ENCODE measurements at regions not wholly inside any gene's neighbourhood (a gene's known extent, or its start where the extent isn't known, plus 50 kb on each side); places are given as distances from the start of the nearest gene placed in this dataset.

DNA sequence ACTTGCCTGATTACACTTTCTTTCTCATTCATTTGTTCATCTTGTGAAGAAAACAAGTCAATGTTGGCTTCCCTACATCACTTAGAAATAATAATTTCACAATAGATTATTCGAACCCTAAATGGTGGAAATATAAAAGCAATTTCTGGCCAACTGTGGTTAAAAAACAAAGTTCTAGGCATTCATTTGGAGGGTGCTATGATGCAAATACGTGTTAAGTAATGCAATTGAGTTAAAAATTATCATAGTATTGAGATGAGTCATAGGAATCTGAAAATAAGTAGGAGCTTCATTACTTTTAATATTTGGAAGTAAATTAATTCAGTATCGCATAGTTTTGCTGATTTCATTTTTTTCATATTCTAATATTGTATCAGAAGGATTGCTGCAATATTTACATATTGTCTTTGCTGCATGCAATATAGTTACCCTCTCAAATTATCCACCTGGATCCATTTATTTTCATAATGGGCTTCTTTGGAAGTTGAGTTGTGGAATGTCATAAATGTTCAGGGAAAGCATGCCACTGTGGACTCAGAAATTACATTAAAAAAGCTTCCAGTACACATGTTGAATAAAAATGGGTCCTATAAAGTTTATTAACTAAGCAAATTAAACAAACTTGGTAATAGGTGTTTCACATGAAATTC, 647.7 kb upstream of the WWC1 start:
- DNase-seq (ENCODE audit: low read depth), result no peak

DNA sequence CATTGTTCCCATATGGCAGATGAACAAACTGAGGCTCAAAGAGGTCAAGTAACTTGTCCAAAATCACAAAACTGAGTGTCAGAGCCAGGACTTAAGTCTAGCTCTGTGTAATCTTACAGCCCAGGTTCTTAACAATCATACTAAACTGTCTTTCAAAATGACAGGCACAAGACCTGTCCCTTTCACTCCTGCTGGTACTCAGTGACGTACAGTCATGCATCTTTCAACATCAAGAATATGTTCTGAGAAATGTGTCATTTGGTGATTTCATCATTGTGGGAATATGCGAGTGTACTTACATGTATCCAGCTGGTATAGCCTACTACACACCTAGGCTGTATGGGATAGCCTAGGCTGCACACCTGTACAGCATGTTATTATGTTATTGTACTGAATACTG, 646.8 kb upstream of the WWC1 start:
- no peak for DNase-seq (ENCODE audit: low read depth)

DNA sequence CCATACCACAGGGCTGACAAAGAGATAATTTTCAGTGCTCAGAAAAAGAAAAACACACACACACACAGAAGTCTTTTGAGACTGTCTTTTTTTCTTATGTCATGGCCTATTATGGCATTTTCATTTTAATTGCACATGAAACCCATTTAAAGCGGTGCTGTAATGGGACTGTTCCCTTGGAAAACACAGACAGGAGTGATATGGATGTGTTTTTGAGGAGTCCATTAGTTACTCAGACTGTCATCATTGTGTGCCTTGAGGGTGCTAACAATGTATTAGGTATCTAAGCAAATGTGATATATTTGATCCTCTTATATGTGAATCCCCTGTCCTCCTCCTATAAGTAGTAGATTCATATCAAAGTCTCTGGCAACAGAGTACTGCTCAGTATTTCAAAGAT, 642.0 kb upstream of the WWC1 start:
- no peak for DNase-seq (ENCODE audit: low read depth)

DNA sequence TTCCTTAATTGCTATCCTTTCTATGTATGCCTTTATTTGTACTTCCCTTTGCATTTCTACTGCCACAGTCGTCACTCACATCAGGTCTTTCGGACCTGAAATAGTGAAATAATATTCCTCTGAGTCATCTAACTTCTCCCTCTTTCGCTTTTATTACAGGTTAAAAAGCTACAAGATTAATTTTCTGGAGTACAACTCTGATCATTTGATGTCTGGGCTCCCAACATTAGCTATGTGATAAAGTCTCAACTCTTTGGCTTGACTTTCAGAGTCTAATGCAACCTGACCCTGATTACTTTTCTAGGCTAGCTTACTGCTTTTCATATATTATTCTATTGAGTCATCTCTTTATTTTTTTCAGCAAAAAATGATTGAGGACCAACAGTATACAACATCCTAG, 638.8 kb upstream of the WWC1 start:
- no peak for DNase-seq (ENCODE audit: low read depth)

DNA sequence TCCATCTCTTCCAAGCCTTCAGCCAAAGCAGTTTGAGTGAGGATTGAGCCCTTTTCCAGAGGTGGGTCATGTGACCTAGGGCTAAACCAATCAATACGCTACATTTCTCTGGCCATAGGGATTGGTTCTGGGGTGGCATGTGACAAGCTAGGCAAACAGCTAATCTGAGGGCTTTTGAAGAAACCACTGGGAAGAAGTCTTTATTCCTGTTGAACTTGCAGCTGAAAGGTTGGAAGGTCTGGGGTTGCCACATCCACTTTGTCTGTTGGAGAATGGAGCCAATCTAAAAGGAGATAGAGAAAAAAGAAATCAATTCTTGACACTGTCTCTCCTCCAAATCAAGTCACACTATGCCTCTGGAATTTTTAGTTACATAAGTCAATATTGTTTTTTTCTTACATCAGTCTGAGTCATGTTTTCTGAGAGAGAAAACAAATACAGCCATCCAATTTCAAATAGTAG, 637.8 kb upstream of the WWC1 start:
- no peak for DNase-seq (ENCODE audit: low read depth)

DNA sequence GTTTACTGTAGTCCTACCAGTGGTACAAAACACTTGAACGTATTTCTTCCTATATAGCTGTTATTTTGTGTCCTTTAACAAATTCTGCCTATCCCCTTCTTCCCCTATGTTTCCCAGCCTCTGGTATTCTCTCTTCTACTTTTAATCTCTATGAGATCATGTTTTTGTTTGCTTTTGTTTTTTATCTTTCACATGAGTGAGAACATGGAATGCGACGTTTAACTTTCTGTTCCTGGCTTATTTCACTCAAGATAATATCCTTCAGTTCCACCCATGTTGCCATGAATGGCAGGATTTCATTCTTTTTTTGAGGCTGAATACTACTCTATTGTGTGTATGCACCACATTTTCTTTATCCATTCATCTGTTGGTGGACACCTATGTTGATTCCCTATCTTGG, 634.4 kb upstream of the WWC1 start:
- no peak for DNase-seq (ENCODE audit: low read depth)

DNA sequence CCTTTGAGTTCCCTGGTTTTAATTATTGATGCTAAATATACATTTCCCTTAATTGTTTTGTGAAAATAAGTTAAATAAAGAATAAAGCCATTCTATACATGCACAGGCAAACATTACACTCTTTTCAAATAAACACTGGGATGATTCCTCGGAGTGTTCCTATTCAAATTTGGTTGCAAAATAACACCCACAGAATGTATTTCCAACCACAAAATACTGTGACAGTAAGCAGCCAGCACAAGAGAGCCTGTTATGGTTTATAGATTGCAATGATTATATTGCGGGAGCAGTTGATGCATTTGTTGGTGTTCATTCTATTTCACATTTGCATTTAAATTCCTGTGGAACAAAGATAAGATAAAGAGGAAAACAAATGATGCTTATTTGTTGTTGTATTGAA, 632.6 kb upstream of the WWC1 start:
- no peak for DNase-seq (ENCODE audit: low read depth)

DNA sequence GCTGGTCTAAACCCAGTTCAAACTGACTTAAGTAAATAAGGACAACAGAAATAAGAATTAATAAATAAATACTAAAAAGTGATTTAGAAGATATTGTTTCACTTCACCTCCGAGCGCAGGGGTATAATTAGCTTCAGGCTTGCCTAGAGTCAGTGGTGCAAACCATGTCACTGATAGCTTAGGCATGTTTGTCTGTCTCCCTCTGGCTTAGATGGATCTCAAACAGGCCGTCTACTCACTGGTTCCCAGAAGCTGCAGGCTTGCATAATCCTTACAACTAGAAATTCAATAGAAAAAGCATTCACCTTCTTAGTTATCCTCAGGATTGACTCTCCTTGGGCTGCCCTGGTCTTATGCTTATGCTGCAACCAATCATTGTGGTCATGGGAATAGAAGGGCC, 629.8 kb upstream of the WWC1 start:
- DNase-seq (ENCODE audit: low read depth), result no peak

DNA sequence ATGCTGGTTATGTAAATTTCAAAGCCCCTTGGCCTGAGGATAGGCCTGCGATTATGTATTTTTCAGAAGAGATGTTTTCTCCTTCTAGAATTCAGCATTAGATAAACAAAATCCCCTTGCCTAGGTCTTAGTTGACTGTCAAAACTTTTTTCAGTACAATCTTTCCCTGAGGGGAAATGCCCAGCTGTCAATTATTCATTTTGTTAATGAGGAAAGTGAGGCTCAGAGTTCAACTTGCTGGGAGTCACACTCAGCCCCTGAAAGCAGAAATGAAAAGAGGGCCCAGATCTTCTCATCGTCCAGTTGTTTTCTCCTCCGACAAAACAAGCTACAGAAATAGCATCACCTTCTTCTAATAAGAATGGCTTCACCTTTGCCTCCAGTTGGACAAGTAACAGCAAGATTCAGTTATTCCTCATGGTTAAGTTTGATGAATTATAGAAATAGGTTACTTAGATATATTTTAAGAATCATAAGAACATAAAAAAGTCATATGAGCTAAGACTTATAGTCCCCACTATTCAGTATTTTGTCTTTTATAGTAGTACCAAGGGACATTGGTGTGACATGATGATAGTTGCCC, 627.1 kb upstream of the WWC1 start:
- no peak for DNase-seq (ENCODE audit: low read depth)

DNA sequence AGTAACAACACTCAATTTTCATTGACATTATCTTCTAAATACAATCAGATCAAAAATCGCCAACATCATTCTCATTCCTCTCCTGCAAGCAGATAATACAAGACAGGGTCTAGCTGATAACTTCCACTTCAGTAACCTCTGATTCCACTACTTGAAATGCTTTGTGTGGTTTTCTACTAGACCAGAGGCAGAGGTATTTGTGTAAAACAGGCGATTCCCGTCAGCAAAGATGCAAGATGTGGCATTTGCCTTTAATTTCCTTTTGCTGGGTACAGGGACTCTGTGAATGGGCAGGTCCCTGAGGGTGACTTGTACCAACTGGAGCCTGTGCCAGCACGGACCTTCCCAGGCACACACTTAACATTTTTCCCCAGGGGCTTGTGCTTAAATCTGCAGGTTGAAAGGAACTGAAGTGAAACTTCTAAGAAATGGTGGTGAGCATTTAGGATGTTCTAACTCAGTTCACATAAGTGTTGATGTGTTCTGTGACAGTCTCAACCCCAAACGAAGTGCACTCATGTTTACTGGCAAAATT, 625.5 kb upstream of the WWC1 start:
- no peak for DNase-seq (ENCODE audit: low read depth)

DNA sequence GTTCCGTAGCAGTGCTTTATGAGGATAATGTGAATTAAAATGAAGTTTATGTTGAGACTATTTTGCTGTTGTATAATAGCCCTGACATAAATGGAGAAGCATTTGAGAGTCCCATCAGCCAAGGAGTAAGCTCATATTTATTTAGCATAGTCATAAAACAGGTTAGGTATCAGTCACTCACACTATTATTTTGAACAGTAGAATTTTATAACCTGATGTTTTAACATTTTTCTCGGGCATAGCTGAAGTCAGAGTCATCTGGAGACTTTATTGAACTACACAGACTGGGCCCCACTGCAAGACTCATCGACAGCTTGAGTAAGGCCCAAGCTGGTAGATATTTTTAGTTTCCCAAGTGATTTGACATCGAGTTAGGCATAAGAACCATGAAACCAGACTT, 620.3 kb upstream of the WWC1 start:
- DNase-seq (ENCODE audit: low read depth), result no peak

DNA sequence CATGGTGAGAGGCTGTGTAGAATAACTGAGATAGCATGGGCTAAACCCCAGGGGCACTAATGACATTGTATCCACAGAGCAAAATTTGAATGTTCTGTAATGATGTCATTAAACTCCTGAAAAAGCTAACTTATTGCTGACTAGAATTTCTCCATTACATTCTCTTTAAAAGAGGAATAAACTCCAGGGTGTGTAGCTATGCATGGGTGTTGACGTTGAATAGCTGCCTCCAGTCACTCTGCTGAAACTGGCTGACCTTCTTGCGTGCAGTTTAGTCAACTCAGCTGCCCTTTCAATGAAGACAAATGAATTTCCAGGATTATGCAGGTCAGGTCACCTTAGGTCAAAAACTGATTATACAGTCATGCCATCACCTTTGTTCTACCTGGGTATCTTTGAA, 617.5 kb upstream of the WWC1 start:
- DNase-seq (ENCODE audit: low read depth), result no peak

DNA sequence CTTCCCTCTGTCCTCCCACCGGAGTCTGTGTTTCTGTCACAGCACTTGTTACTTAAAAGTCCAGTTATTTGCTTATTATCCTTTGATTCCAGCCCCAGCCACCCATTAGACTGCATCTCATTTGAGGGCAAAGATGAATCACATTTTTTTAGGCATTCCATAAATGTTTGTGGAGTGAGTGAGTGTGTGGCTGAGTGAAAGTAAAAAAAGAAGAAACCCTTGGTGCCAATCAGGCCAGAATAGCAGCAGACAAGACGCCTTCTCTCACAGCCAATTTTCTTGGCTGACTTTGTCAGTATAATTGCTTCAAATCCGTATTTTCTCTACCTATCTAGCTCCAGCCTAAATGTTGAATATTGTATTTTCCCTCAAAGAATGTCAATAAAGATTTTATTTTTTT, 613.0 kb upstream of the WWC1 start:
- no peak for DNase-seq (ENCODE audit: low read depth)

DNA sequence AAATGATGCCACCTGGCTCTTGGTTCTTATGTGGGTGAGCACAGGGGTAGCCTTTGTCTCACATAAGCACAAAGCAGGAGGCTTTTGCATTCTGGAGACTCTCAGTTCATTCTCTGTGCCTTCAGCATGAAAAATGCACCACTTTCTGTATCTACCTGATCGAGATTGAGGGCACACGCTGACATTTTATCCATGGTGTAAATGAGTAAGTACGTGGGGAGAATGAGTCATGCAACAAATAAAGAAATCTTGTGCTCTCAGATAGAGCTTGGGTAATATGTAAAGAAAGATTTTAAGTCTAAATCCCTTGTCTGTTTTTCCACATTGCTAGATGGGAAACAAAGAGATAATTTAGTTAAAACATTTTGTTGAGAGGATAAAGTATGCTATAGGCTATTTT, 607.2 kb upstream of the WWC1 start:
- DNase-seq (ENCODE audit: low read depth), result no peak

DNA sequence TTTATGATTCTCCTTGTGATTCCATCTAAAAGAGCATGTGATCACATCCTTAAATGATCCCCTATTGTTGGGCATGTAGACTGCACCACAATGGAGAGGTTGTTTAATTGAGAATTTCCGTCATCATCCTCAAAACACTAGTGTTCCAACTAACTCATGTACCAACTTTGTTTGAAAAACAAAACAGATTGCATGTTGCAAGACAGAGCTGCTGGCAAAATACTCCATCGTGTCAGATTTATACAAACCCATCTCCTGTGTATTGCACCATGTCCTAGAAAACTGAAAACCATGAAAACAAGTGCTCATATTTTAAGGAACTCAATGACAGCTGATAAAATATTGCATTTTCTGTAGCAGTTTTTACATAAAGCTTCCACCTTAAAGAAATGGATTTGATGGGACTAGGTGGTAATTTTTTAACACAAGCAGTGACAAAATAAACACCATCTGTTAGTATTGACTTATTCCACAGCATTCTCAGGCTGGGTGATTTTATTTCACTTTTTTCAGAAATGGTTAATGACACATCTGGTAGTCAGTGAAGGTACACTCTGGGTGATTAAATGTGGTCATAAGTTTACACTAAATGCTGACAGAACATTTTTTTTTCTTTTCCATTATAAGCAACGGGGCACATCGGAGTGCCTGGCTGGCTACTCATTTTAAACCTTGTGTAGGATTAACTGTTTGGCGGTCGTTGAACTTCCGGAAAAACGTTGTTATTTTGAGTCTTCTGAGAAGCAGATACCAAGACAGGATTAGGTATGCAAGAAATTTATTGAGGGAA, 602.9 kb upstream of the WWC1 start:
- no peak for DNase-seq (ENCODE audit: low read depth)

DNA sequence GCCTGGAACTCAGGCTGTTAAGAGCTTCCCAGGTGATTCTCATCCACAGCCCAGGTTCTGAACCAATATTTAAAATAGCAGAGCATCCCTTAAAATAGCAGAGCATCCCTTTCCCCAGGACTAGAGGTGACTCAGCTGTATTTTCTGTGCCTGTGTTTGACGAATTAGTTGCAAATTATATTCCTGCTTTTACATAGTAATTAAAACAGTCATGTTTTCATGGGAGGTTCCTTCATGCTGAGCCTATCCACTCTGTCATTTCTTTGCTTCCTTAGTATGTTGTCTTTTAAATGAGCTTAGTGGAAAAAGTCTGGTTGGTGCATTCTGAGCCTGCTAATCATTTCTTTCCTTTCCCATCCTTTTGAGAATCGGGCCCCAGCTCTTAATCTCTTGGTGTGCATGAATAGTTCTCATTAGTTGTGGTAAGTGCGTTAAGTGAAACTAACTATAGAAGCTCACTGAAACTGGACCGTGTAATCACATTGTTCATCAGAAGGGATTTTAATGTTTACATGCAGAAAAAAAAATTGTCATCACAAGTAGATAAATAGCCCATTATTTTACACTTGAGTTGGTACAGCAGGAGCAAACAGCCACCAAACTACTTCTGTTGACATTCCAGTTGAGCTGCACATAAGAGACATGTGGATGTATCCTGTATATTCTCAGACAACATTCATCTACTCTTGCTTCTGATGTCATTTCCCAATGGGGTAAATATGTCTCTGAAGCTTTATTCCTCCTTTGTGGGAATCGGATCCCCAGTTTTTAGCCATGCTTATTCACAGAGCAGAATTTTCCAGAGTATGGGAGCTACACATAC, 596.9 kb upstream of the WWC1 start:
- no peak for DNase-seq (ENCODE audit: low read depth)

DNA sequence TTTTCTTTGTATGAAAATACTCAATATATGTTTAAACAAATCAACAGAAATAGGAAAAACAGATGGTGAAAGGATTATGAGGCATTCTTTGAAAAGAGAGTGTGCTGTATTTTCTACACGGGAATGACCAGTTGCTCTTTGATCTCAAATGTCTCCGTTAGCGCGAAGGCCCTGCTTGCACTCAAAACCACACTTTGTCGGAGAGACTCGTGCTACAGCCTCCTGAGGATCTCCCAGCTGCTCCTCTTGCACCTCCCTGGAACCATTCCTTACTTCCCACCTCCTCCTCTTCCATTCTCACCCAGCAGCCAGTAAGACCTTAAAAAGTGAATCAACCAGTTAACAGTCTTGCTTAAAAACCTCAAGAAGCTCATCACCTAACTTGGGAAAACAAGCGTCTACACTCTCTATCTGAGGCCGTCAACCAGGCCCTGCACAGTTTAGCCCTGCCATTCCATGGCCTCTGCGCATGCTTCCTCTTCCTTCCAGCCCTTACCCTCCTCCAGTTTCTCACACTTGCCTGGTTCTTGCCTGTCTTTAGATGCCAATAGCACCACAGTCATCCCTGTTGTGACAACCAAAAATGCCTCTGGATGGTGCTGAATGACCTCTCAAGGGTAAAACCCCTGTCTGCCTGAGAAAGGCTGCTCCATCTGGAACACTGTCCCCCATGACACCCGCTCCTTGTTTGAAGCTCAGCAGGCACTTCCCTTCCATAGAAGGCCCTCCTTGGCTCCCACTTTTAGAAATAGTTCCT, 594.7 kb upstream of the WWC1 start:
- DNase-seq (ENCODE audit: low read depth), result no peak

DNA sequence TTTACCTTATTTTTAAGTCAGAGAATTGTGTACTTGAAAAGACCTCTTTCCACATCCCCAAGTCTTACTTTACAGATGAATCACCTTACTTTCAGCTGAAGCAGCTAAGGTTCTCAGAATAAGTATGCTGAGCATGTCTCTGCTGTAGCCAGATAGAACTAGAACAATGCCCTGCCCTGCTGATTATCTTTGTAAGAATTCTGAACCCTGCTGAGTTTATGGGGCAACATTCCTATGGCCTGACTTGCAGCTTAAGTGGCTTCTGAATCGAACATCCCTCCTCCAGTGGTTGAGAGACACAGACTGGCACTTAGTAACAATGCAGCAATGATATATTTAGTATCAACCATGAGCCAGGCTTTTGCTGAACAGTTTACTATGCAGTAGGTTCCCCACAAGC, 592.0 kb upstream of the WWC1 start:
- DNase-seq (ENCODE audit: low read depth), result no peak

DNA sequence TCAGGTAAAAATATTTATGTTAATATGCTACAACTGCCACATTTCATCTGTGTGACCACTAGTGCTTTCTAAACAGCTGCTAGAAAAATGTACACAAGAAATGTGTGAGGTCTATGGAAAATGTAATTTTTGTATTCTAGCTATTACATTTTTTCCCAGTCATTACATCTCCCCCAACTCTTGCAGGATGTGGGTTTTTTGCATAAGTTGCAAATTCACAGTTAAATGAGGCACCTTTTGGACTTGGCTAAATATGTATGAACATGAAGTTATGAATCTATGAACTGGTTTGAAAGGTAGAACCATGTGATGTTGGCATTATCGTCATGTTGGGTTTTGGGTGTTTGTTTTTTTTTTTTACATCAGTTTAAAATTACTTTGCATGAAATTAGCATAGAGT, 590.4 kb upstream of the WWC1 start:
- DNase-seq (ENCODE audit: low read depth), result no peak

DNA sequence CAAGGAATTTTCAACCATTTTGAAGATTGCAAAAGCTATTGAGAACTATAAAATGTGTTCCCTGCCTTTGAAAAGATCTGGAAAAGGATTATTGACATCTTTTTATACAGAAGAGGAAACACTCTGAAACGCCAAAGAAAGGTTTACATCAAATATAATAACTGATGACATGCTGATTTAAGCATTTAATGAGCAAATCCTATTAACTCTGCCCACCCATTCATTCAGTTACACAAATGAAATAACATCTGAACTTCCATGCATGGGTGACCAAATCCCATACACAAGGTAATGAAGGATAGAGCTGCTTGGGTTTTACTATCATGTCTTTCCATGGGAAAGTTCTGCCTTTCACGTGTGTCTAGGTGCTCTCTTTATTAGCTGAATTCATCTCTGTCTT, 589.4 kb upstream of the WWC1 start:
- DNase-seq (ENCODE audit: low read depth), result no peak

DNA sequence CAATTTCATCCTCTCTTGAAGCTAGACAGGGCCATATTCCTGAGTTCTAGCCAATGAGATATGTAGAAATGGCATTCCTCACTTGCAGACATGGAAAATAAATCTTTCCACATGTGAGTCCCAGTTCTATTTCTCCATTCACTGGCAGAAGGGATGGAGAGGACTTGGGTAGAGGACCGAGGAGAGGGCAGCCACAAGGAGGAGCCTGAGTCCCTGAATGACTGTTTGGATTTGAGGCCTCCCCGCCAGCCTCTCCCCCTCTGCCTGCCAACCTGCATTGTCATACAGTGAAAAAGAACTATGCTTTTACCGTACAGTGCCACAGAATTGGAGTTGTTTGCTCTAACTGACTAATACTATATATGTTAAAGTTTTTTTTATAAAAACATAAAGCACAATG, 583.0 kb upstream of the WWC1 start:
- DNase-seq (ENCODE audit: low read depth), result no peak

DNA sequence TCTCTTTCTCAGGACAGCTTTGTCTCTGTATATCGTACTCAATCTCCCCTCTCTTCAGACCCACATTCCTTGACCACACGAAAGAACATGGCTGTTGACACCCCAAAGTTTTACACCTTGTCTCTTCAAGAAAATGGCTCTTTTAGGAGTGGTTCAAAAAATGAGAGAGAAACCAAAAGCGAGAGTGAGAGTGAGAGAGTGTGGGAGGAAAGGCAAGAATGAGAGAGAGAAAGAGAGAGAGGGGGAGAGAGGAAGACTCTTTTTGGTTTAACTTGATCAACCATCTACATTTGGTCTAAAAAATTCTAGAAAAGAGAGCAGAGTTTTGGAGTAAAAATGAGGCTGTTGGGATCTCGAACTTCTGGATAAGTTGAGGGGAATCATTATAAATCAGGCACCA, 581.8 kb upstream of the WWC1 start:
- DNase-seq (ENCODE audit: low read depth), result no peak
